Effector CD4-positive, alpha-beta T cell (primary cell): ENCODE measurements at regions not wholly inside any gene's neighbourhood (a gene's known extent, or its start where the extent isn't known, plus 50 kb on each side); places are given as distances from the start of the nearest gene placed in this dataset.
"Not testable (repeated sequence)": the region's sequence is repeated elsewhere in the genome, so short reads cannot be mapped to it uniquely, and the experiment has no call there.

Experiments used
- DNase-seq: peaks from one replicate; pipeline ENCODE4 v3.0.0-alpha.2; 2020

DNA sequence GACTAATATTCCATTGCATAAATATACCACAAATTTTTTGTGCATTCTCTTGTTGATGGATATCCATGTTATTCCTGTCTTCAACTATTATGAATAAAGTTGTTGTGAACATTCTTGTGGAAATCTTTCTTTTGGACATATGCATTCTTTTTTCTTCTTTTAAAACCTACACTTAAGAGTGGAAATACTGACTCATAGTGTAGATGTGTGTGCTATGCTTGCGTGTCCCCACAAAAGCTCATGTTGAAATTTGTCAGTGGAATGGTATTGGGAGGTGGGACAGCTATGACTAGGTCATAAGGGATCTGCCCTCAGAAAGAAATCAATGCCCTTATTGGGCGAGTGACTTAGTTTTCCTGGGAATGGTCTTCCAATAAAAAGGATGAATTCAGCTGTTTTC is 203.6 kb upstream of the PRSS58 start:
- no peak for DNase-seq

GRCh38 chr7:142460402-142461117 is 202.7 kb upstream of the PRSS58 start:
- DNase-seq, result no peak

DNA sequence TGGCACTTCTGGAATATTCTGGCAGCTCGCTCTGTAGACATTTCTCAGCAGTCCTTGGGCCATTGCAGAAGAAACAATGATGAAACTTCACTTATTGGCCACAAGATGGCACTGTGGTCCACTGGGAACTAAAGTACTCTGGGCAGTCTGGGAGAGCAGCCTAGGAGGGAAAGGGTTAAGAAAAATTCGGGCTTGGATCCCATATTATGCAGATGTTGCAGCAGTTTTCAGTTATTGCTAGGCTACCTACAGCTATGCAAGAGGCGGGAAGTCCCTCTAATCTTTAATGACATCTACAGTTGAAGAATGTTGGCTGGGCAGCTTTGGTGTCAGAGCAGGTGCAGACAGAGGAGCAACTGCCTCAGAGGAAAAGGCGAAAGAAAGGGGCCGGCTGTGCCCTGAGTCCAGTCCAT is 201.7 kb upstream of the PRSS58 start:
- no peak for DNase-seq

DNA sequence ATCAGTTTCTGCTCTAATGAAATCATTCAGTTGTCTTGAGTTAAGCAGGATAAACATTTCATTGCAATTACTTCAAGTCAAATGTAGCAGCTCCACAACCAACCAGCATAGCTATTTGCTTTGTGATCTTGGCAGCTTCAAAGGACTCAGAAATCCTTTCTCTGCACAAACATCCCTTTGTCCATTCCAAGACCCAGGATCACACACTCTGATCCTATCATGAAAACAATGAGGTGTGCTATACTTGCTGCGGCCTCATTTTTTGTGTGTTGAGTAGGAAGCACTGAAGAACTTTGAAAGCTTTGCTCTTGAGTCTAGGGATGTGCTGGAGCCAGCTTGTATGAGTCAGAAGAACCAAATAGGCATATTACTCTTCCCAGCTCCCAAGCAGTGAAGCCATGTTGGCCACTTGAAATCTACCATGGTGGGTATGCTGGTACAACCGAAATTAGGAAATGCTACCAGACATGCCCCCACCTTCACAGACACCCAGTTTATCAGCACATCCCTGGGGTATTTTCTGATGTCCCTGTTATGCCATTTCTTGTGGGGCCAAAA is 199.4 kb upstream of the PRSS58 start:
- no peak for DNase-seq

DNA sequence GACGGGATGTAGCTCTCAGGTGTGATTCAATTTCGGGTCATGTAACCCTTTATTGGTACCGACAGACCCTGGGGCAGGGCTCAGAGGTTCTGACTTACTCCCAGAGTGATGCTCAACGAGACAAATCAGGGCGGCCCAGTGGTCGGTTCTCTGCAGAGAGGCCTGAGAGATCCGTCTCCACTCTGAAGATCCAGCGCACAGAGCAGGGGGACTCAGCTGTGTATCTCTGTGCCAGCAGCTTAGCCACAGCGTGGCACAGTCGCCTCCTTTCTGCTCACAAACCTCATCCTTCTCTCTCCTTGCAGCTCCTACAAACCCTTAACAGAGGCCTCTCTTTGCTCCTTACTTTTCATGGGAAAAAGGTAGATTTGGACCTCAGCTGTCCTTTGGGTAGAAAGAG is 197.5 kb upstream of the PRSS58 start:
- no peak for DNase-seq

GRCh38 chr7:142454862-142455261 is 197.0 kb upstream of the PRSS58 start:
- DNase-seq, result no peak

DNA sequence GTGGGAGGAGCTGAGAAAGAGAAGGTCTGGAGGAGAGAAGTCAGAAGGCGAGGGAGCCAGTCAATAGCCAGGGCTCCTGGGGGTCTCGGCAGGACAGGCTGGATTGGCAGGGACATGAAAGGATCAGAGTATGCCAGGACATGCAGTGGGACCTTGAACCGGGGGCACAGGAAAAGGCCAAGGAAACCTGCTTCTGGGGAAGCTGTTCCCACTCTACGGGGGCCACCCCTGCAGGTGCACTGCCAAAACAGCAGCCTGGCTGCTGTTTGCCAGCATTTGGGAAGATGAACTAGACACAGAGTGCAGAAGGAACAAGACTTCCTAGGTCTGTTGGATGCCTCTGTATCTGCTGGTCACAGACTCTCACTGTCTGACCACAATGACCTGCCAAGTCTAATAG is 194.9 kb upstream of the PRSS58 start:
- no peak for DNase-seq

- DNase-seq, result no peak
Measured at GRCh38 chr7:142451817-142452216, 194.0 kb upstream of the PRSS58 start.

DNA sequence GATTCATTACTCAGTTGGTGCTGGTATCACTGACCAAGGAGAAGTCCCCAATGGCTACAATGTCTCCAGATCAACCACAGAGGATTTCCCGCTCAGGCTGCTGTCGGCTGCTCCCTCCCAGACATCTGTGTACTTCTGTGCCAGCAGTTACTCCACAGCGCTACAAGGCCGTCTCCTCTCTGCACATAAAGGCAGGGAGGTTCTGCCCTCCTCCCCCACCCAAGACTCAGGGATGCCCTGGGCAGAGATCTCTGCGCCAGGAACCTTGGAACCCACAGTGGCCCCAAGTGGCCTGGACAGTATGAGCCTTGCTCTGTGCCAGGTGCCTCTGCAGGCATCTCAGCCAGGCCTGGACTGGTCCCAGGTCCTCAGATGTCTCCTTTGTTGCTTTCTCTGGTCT is 193.4 kb upstream of the PRSS58 start:
- no peak for DNase-seq

- DNase-seq, result no peak
Measured at GRCh38 chr7:142450695-142451094, 192.8 kb upstream of the PRSS58 start.

- DNase-seq, result no peak
Measured at GRCh38 chr7:142450206-142450605, 192.3 kb upstream of the PRSS58 start.

- not testable (repeated sequence) for DNase-seq
Measured at GRCh38 chr7:142448857-142449256, 191.0 kb upstream of the PRSS58 start.

GRCh38 chr7:142447762-142448161 is 189.9 kb upstream of the PRSS58 start:
- no peak for DNase-seq

- peak; percentile 29 for DNase-seq
Measured at GRCh38 chr7:142445019-142445686, 187.3 kb upstream of the PRSS58 start.

- no peak for DNase-seq
Measured at GRCh38 chr7:142443216-142444010, 185.6 kb upstream of the PRSS58 start.

DNA sequence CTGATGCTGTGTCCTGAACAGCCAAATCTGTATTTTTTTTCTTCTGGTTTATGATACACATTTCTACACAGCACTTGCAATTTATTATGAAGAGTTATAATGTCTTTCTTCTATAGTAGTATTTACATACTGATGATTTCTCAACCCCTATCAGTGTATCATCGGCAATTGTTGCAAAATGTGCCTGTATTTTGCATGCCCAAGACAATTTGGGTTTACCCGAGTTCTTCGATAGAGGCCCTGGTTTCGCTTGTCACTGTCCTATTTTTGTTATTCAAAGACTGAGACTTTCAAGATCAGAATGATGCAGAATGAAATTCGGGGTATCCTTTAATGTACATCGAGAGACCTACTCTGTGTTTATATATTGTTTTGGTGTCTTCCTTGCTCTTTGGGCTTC is 184.5 kb upstream of the PRSS58 start:
- no peak for DNase-seq

DNA sequence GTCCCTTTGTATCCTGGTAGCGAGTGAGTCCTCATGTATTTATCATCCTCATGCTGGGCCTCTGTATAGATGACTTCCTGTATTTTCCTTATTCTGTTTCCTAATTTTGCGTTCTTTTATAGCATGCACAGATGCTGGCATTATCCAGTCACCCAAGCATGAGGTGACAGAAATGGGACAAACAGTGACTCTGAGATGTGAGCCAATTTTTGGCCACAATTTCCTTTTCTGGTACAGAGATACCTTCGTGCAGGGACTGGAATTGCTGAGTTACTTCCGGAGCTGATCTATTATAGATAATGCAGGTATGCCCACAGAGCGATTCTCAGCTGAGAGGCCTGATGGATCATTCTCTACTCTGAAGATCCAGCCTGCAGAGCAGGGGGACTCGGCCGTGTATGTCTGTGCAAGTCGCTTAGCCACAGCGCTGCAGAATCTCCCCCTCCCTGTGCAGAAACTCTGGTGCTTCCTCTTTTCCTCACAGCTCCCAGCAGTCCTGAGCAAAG is 183.1 kb upstream of the PRSS58 start:
- no peak for DNase-seq

- DNase-seq, result no peak
Measured at GRCh38 chr7:142440219-142440905, 182.5 kb upstream of the PRSS58 start.

GRCh38 chr7:142439739-142440138 is 181.9 kb upstream of the PRSS58 start:
- no peak for DNase-seq

DNA sequence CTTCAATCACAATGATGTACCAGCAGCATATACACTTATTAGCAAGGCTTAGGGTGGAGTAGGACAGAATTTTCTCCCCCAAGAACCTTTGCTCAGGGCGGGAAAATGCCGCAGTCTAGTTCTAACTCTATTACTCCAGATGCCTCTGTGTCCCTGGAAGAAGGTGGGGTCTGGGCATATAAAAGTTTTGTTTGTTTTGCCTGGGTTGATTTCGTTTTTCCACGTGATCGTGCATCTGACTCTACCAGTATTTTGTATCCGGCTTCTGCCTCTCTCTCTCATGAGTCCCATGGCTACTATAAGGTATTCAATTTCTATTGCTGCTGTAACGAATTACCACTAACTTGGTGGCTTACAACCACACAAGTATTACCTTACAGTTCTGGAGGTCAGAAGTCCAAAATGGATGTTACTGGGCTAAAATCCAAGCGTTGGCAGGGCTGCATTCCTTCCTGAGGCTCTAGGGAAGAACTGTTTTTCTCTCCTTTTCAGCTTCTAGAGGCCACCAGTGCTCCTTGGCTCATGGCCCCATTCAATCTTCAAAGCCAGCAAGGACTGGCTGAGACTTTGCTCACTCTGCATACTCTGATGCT is 181.2 kb upstream of the PRSS58 start:
- DNase-seq, result no peak

- peak; percentile 15 for DNase-seq
Measured at GRCh38 chr7:142438235-142438922, 180.5 kb upstream of the PRSS58 start.

- DNase-seq, result no peak
Measured at GRCh38 chr7:142437741-142438140, 179.9 kb upstream of the PRSS58 start.
